HCT116 (cell line): ENCODE measurements at regions not wholly inside any gene's neighbourhood (a gene's known extent, or its start where the extent isn't known, plus 50 kb on each side); places are given as distances from the start of the nearest gene placed in this dataset.

Source experiments
- ATAC-seq: fragments of 200-7000 bp; cut with Tn5 transposase; 2 replicates; pipeline ENCODE4 v1.9.1; 2020; ENCODE audit warnings: mild to moderate bottlenecking, moderate library complexity
- BruUV-seq: library from RNA; stranded (reverse); fragments of 400-500 nt; replicated peaks from 2 replicates; lab custom pipeline; 2021; lab: Mats Ljungman, UMichigan
- CTCF ChIA-PET: fragments of 300-600 bp; sonication (Branson Sonifier 250); formaldehyde crosslinking; loops from one replicate; lab custom pipeline; 2021; ENCODE audit warnings: antibody characterized with exemption; lab: Charles Lee
- POLR2A ChIA-PET: fragments of 300-600, 350-600 bp; sonication (Branson Sonifier 250); formaldehyde crosslinking; loops from one replicate; lab custom pipeline; 2021; ENCODE audit warnings: antibody characterized with exemption; lab: Charles Lee
- RAD21 ChIA-PET, 2 experiments: fragments of 300-600 bp; sonication (Branson Sonifier 250); formaldehyde crosslinking; loops; one replicate each; lab custom pipeline; 2023; ENCODE audit warnings: low total read pairs in 2 of 2; ENCODE audit not compliant: uncharacterized antibody in 2 of 2, unreplicated experiment in 2 of 2, low non-redundant PET in 1 of 2; lab: Charles Lee
- DNase-seq: peaks from one replicate; pipeline ENCODE4 v3.0.0-alpha.2; 2010; ENCODE audit warnings: low read depth, low spot score
- H2AFZ ChIP-seq: fragments of 200-600 bp; shearing (Covaris generic), sonication (generic); 2 replicates; pipeline ENCODE4 v1.6.1; 2017; ENCODE audit warnings: low read depth, mixed run types, mixed read lengths, antibody characterized with exemption, low read length; ENCODE audit not compliant: poor library complexity, severe bottlenecking
- H3K27ac ChIP-seq: 2 replicates; pipeline ENCODE4 v1.5.1; 2012; ENCODE audit warnings: low read depth, low read length
- H3K27me3 ChIP-seq: fragments of 200-600 bp; sonication (generic); 2 replicates; pipeline ENCODE4 v1.6.1; 2016; ENCODE audit warnings: mixed run types, low read length, mixed read lengths; ENCODE audit not compliant: insufficient read depth
- H3K36me3 ChIP-seq, 2 experiments: fragments of 200-500 bp in 1 of 2; fragments of 200-600 bp in 1 of 2; sonication (Bioruptor generic) in 1 of 2; sonication (generic) in 1 of 2; 2 replicates each; pipeline versions ENCODE4 v1.5.1 to v1.6.1; 2014 to 2016; ENCODE audit warnings: low read length in 2 of 2, inconsistent platforms in 1 of 2, mixed read lengths in 1 of 2, mixed run types in 1 of 2; ENCODE audit not compliant: insufficient read depth in 2 of 2, control insufficient read depth in 1 of 2
- H3K4me1 ChIP-seq, 2 experiments: fragments of 200-600 bp in 1 of 2; sonication (generic) in 1 of 2; 2 replicates each; pipeline versions ENCODE4 v1.5.1 to v1.6.1; 2012 to 2017; ENCODE audit warnings: low read length in 2 of 2, inconsistent platforms in 1 of 2, mild to moderate bottlenecking in 1 of 2, mixed read lengths in 1 of 2, mixed run types in 1 of 2, moderate library complexity in 1 of 2; ENCODE audit not compliant: insufficient read depth in 2 of 2, control insufficient read depth in 1 of 2
- H3K4me2 ChIP-seq: fragments of 200-600 bp; sonication (generic); 2 replicates; pipeline ENCODE4 v1.6.1; 2017; ENCODE audit warnings: mixed run types, low read length, mixed read lengths
- H3K4me3 ChIP-seq, 2 experiments: fragments of 200-600 bp in 1 of 2; sonication (generic) in 1 of 2; replicated peaks in 1 of 2; 2 replicates each; pipeline ENCODE4 v1.5.1; 2011 to 2016; ENCODE audit warnings: low read length in 2 of 2, control low read depth in 1 of 2, low read depth in 1 of 2, mild to moderate bottlenecking in 1 of 2, mixed read lengths in 1 of 2, mixed run types in 1 of 2
- H3K79me2 ChIP-seq: fragments of 200-600 bp; sonication (generic); 2 replicates; pipeline ENCODE4 v1.6.1; 2017; ENCODE audit warnings: mild to moderate bottlenecking, mixed run types, low read length, moderate library complexity, mixed read lengths; ENCODE audit not compliant: insufficient read depth
- H3K9ac ChIP-seq: fragments of 200-600 bp; sonication (generic); 2 replicates; pipeline ENCODE4 v1.6.1; 2016; ENCODE audit warnings: low read length, mixed read lengths
- H3K9me2 ChIP-seq: fragments of 200-600 bp; sonication (generic), shearing (Covaris generic); 2 replicates; pipeline ENCODE4 v1.6.1; 2017; ENCODE audit warnings: mixed run types, mild to moderate bottlenecking, moderate library complexity; ENCODE audit not compliant: insufficient read depth
- H3K9me3 ChIP-seq, 2 experiments: fragments of 200-500 bp in 1 of 2; fragments of 200-600 bp in 1 of 2; sonication (Bioruptor generic) in 1 of 2; sonication (generic) in 1 of 2; 2 replicates each; pipeline ENCODE4 v1.6.1; 2014 to 2017; ENCODE audit warnings: low read length in 2 of 2, mixed read lengths in 2 of 2, inconsistent platforms in 1 of 2, low read depth in 1 of 2, mild to moderate bottlenecking in 1 of 2, mixed run types in 1 of 2, moderate library complexity in 1 of 2; ENCODE audit not compliant: control insufficient read depth in 1 of 2, insufficient read depth in 1 of 2
- H4K20me1 ChIP-seq: fragments of 200-600 bp; sonication (generic), shearing (Covaris generic); 2 replicates; pipeline ENCODE4 v1.6.1; 2017; ENCODE audit warnings: mixed run types, mild to moderate bottlenecking, moderate library complexity; ENCODE audit not compliant: insufficient read depth
- ATF3 ChIP-seq: IDR thresholded peaks from 2 replicates; pipeline ENCODE4 v1.6.1; 2012
- CBX3 ChIP-seq: IDR thresholded peaks from 2 replicates; pipeline ENCODE4 v1.6.1; 2012; ENCODE audit warnings: low read depth
- CEBPB ChIP-seq: IDR thresholded peaks from 2 replicates; pipeline ENCODE4 v1.6.1; 2012; ENCODE audit warnings: low read depth
- CTCF ChIP-seq, 3 experiments: fragments of 200-600 bp in 1 of 3; sonication (generic) in 1 of 3; IDR thresholded peaks in 2 of 3; conservative IDR thresholded peaks in 1 of 3; 2 replicates each; pipeline ENCODE4 v1.5.1; 2012 to 2017; ENCODE audit warnings: low read depth in 2 of 3, low read length in 2 of 3, antibody characterized with exemption in 1 of 3, borderline replicate concordance in 1 of 3, control low read depth in 1 of 3, mild to moderate bottlenecking in 1 of 3, mixed read lengths in 1 of 3, mixed run types in 1 of 3, moderate library complexity in 1 of 3; ENCODE audit not compliant: insufficient read depth in 1 of 3
- ELF1 ChIP-seq: IDR thresholded peaks from 2 replicates; pipeline ENCODE4 v1.6.1; 2012; ENCODE audit warnings: low read depth, borderline replicate concordance
- EZH2phosphoT487 ChIP-seq: fragments of 200-600 bp; IDR thresholded peaks from 2 replicates; pipeline ENCODE4 v1.6.1; 2018; ENCODE audit warnings: antibody characterized with exemption, borderline replicate concordance
- FOSL1 ChIP-seq: IDR thresholded peaks from 2 replicates; pipeline ENCODE4 v1.6.1; 2012; ENCODE audit warnings: low read depth
- JUND ChIP-seq: IDR thresholded peaks from 2 replicates; pipeline ENCODE4 v1.6.1; 2012
- POLR2AphosphoS5 ChIP-seq: IDR thresholded peaks from 2 replicates; pipeline ENCODE4 v1.6.1; 2011; ENCODE audit warnings: mild to moderate bottlenecking, low read depth, low read length, moderate library complexity
- RAD21 ChIP-seq: IDR thresholded peaks from 2 replicates; pipeline ENCODE4 v1.6.1; 2012; ENCODE audit warnings: low read depth, mild to moderate bottlenecking
- REST ChIP-seq: IDR thresholded peaks from 2 replicates; pipeline ENCODE4 v1.6.1; 2012; ENCODE audit warnings: low read depth
- SIN3A ChIP-seq: IDR thresholded peaks from 2 replicates; pipeline ENCODE4 v1.6.1; 2012; ENCODE audit warnings: low read depth
- SP1 ChIP-seq: IDR thresholded peaks from 2 replicates; pipeline ENCODE4 v1.6.1; 2012; ENCODE audit warnings: low read depth
- SRF ChIP-seq: IDR thresholded peaks from 2 replicates; pipeline ENCODE4 v1.6.1; 2012; ENCODE audit warnings: low read depth
- TCF7L2 ChIP-seq: IDR thresholded peaks from 2 replicates; pipeline ENCODE4 v1.7.0; 2011; ENCODE audit warnings: borderline replicate concordance, inconsistent platforms; ENCODE audit not compliant: insufficient read depth, insufficient read length; ENCODE audit errors: extremely low read depth
- YY1 ChIP-seq: IDR thresholded peaks from 2 replicates; pipeline ENCODE4 v1.6.1; 2011; ENCODE audit warnings: low read length, low read depth, moderate library complexity, mild to moderate bottlenecking; ENCODE audit not compliant: insufficient replicate concordance; ENCODE audit errors: extremely low read depth
- ZNF274 ChIP-seq: fragments of 200-500 bp; sonication (Bioruptor generic); IDR thresholded peaks from 2 replicates; pipeline ENCODE4 v1.6.1; 2014; ENCODE audit warnings: mild to moderate bottlenecking, low read depth, low read length, inconsistent platforms
- intact Hi-C: fragments of 100-400 bp; cut with micrococcal nuclease; formaldehyde crosslinking; loops from 2 replicates; pipeline ENCODE4 v1.10.0; 2022

- BruUV-seq = no TSS peak
- no peaks in the 10 kb centered on the region for H3K27me3 ChIP-seq
- ChIA-PET POLR2A (no interaction called here), CTCF (no interaction called here), RAD21 (no interaction called here)
- H3K9me3 ChIP-seq = peaks cover 22% of the 10 kb centered on the region in 2 experiments; a peak in 2 of 4 replicates
- H3K9me2 ChIP-seq = no peaks in the 10 kb centered on the region
- no peaks in the 10 kb centered on the region for H3K36me3 ChIP-seq
- no peak overlapping the region for H3K9ac ChIP-seq
- no peaks in the 10 kb centered on the region for H3K4me1 ChIP-seq
- no peak overlapping the region for H2AFZ ChIP-seq
- no peak for DNase-seq
- intact Hi-C loops = no loop called here
- H3K4me3 ChIP-seq = no peak overlapping the region
- TF ChIP-seq JUND (no peak), ZNF274 (no peak), YY1 (no peak), SP1 (no peak), REST (no peak), POLR2AphosphoS5 (no peak), RAD21 (no peak), ATF3 (no peak), TCF7L2 (no peak), EZH2phosphoT487 (no peak), ELF1 (no peak), SRF (no peak), FOSL1 (no peak), CTCF (IDR thresholded peaks at IDR 0.05 in 2 of 3, conservative IDR thresholded peaks at IDR 0.05 in 1 of 3; ENCODE audit: borderline replicate concordance in 1 of 3, insufficient read depth in 1 of 3, low read depth in 2 of 3, low read length in 2 of 3) (no peak), SIN3A (no peak), CBX3 (no peak), CEBPB (no peak)
- TF ChIP-seq, all 23 proteins: peak for 0
- Histone ChIP-seq H3K79me2 (no peaks in the 10 kb centered on the region), H3K27ac (no peak overlapping the region), H3K4me2 (no peak overlapping the region), H4K20me1 (no peaks in the 10 kb centered on the region)
- ATAC-seq = no peak
Observed at GRCh38 chr20:12175538-12175937, 257.8 kb downstream of the BTBD3 start.
